ENCODE measurements at regions not wholly inside any gene's neighbourhood (a gene's known extent, or its start where the extent isn't known, plus 50 kb on each side); places are given as distances from the start of the nearest gene placed in this dataset.

DNA sequence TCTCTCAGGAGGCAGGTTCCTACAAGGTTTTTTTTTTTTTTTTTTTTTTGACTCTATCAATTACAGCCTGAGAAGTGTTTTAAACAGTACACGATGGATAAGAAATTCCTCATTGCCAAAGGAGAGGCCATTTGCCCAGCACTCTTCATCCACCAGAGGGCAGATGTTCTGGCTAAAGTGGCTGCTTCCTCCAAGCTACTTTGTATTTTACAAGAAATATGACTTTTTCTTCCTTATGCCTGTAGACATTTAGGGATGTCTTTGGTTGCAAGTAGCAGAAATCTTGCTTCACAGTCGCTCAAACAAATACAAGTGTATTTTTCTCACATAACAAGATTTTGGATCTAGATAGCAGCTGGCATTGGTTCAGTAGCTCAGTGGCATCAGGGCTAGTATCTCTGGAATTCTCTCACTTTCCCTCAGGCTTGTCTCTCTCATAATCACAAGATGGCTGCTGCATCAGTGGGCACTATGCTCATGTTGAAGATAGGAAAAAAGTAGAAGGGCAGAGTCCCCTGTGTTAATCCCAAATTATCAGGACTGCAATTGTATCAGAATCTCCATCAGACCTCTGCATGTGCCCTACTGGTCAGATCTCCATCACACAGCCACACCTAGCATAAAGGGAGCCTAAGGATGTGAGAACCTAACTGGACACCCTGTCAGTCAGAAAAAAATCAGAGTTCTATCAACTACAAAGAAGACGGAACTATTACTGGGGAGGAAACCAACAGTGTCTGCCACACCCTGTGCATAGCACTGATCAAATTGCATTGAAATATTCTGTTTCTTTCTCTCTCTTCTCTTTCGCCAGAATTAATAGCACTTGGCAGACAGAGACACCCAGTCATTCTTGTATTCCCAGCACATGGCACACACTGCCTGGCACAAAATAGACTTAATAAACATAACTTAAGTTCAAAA is 138.9 kb upstream of the COL8A1 start:
- DNase-seq, result no peak

DNA sequence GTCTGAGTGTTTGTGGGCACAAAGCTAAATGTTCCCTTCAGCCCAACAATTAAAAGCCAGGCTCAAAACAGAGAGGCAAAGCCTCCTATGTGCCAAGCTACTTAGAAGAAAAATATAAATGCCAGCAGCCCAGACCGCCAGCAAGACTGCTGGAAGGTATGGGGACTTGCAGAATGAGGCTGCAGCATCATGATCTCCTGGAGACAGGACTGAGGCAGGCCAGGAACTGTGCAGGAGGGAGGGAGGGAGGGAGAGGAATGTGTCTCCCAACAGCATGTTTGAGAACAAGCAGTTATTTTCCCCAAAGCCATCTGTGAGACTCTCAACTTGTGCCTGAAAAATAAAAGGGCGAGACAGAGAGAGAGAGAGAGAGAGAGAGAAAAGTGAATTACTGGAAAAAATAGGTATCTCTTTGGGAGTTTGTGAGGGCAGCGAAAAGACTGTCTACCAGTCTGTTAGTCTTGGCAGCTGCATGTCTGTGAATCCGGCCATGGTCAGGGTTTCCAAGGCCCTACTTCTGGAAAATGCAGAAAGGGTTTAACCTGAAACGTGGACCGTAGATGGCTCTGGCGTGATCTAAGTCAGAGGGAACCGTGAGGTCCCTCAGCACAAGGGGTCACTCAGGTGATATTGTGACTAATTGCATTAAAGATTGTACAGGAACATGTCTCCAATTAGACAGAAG is 139.7 kb upstream of the COL8A1 start:
- no peak for DNase-seq

DNA sequence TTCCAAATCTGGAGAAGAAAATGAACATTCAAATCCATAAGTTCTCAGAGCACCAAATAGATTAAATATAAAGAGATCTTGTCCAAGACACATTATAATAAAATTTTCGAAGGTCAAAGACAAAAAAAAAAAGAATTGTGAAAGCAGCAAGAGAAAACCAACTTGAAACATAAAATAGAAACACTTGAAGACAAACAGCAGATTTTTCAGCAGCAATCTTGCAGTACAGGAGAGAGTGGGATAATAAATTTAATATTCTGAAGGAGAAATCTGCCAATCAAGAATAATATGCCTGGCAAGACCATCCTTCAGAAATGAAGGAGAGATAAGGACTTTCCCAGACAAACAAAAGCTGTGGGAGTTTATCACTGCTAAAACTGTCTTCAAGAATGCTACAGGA is 150.5 kb upstream of the COL8A1 start:
- no peak for DNase-seq

DNA sequence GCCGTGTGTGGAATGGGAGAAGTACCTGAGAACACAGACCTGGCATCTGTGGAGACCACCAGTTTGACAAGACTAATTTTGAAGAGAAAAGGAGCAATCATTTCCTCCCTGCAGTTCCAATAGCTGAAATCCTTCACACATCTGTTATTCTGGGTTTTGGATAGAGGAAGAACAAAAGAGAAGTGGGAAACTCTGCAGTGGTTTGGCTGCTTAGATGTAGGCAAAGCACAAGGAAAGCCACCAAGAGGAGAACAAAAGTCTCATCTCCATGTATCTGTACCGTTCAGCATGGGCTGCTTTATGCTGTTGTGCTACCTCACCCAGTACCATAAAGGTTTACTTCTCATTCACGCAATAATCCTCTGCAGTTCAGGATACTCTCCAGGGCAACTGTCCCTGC is 153.1 kb upstream of the COL8A1 start:
- DNase-seq, result no peak

DNA sequence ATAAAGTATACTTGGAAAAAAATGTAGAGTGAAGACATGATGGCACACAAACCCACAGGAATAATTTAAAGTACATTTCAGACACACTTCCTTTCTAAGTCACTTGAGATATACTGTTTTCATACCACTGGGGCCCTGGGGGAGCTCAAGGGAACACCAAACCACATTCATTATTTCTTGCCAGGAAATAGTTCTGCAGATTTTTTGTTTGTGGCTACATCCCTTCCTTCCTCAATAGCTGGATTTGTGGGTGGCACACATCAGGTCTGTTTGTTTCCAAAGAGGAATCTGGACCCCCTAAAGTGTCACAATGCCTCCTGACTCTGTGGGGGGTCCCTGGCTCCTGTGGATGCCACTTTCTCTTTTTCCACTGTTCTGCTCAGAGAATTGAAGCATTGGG is 153.5 kb upstream of the COL8A1 start:
- DNase-seq, result no peak

DNA sequence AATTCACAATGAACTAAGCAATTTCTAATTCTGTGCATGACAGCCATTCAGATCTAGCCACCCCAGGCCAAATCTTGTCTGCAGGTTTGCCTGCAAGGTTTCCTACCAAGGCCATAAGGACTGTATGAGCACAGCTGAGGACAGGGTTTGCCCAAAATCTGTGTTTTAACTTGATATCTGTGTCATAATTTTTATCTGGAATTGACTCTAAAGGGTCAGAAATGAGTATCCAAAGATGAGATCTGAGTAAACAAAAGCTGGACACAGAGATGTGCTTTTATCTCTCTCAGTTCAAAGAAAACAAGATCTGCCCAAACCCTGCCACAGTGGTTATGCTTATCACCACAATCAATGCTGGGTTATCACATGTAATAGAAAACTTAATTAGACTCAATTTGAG is 154.6 kb upstream of the COL8A1 start:
- no peak for DNase-seq

DNA sequence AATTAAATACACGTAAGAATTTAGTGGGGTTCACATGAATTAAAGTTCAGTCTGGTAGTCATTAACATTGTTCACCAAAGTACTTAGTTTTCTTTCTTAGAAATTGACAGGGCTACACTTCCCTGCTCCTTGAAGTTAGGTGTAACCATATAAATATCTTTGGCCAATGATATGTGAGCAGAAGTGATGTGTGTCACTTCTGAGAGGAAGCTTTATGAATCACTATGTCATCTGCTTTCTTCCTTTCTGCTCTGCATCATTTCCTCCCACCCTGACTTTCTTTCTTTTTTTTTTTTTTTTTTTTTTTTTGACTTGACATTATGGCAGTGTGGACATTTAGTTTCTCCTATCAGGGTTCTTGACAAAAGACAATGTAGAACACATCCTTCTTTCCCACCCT is 156.2 kb upstream of the COL8A1 start:
- no peak for DNase-seq

DNA sequence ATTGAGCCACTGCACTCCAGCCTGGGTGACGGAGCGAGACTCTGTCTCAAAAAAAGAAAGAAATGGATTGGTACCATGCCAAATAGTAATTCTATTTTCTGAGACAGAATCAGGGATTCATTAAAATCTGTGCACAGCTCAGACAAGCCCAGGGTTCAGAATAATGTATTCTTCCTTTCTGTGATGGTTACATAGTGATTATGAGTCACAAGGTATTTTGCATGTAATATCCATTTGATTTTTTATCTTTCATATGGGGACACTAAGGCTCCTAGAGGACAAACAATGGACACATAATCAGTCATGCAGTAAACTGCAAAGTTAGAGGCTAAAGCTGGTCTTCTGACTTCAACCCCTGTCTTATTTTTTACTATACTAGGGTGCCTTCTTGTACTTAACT is 156.8 kb upstream of the COL8A1 start:
- DNase-seq, result no peak

DNA sequence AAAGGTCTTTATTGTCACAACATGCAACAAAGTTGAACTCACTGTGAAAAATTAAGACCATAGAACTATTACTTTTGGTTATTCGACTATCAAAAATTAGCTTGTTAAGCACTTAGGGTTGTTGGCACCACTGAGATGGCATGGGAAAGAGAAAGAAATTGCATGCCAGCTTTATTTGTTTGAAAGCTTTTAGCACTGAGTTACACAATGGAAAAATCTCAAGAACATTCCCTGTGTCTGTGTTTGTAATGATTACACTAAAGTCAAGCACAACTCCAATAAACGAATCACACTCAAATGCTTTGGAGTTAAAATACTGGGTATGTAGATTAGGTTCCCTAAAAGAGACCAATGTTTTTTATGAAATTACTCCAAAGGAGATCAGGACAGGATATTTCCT is 158.6 kb upstream of the COL8A1 start:
- DNase-seq, result no peak

DNA sequence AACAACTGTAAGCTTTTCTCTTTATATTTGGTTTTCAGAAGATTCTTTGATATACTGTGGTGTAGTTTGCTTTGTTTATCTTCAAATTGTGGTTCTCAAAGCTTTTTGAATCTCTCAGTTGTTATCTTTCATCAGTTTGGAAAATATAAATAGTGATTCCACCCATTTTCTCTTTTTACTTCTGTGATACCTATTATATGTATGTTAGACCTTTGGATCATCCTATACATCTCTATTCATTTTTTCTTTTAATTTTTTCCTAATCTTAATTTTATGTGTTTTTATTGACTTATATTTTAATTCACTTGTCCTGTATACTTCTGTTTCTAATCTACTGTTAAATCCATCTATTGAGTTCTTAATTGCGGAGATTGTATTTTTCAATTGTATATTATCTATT is 160.7 kb upstream of the COL8A1 start:
- DNase-seq, result no peak

DNA sequence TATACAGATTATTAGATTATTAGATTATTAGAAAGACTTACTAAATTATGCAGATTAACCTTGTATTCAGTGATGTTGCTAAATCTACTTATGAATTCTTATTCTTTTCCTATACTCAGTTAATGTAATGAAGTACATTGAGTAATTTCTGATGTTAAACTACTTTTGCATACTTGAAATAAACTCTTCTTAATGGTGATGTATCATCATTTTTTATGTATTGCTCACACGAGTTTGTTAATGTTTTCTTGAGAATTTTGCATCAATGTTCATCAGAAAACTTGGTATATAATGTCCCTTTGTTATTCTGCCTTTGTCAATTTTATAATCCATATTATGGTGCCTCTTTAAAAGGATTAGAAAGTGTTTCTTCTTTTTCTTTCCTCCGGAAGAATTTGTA is 163.2 kb upstream of the COL8A1 start:
- DNase-seq, result no peak

DNA sequence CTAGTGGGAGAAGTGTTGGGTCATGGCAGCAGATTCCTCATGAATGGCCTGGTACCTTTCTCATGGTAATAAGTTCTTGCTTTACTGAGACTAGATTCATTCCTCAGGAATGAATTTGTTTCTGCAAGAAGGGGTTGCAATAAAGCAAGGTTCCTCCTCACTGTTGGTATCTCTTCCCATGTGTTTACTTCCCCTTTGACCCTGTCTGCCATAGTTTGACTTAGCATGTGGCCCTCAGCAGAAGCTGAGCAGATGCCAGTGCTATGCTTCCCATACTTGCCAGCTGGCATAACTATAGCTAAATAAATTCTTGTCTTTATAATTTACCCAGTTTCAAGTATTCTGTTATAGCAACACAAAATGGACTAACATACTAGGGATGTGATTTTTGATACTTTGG is 163.6 kb upstream of the COL8A1 start:
- no peak for DNase-seq

DNA sequence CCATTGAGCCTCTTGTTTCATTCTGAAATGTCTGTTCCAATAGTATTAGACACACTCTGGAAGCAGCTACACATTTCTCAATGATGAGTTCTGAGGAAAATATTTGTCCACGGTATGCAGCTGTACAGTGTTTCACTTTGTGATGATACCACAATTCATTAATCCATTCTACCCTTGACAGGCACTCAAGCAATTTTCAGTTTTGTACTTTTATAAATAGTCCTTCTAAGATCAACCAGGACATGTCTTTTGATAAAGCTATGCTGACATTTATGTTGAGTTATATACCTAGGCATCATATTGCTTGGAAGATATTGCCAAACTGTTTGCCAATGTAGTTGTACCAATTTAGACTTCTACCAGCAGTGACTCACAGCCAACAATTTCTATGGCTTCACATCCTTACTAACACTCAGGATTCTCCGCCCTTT is 165.1 kb upstream of the COL8A1 start:
- DNase-seq, result no peak

DNA sequence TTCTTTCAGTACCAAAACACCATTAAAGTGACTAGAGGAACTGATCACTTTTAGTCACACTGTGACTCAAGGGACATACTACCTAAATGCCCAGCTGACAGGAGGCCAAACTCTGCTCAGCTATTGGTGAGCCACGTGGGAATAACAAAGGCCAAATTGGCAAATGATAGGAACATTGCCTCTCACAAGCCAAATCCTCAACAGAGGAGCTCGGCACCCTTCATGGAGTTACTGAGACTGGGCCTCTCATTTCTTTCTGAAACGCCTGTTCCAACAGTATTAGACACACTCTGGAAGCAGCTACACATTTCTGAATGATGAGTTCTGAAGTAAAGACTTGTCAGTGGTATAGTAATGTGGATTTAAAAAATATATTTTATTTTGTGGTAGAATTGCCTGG is 166.0 kb upstream of the COL8A1 start:
- DNase-seq, result no peak

DNA sequence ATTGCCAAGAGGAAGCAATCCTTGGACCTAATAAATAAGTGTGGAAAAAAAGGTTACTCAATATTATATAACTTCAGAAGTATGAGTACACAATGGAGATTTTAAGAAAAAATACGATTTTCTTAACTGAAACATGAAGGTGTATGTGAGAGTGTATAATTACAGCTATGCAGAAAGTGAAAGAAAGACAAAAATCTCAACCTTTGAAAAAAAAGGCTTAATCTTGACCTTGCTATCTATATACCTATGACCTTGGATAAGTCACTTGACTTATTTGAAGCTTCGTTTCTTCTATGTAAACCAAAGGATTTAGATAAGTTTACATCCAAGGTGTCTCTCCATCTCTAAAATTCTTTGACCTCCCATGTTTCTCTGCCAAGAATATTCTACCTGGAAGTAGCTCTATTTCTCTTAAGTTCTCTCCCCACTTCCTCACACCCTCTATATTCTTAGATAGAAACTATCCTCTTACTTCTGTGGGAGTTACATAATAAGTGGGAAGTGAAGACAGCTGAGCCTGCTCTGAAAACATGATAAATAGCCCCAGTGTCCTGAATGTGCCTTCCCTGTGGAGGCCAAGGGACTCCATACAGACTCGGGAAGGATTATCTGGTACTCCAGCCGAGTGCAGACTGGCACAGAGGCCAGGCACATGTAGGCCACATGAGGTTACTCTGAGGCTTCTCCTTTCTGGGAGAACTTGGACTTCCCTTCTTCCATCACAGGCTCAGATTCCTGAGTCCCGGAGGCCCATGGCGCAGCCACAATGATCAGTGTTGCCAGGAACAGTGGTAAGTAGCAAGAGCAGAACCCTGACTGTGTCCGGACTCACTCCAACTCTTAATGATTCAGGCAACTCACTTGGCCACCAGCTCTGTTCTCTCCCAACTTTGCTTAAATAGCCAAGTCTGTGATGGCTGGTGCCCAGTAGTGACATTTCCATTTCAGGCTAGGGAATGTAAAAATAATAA is 166.8 kb upstream of the COL8A1 start:
- no peak for DNase-seq

DNA sequence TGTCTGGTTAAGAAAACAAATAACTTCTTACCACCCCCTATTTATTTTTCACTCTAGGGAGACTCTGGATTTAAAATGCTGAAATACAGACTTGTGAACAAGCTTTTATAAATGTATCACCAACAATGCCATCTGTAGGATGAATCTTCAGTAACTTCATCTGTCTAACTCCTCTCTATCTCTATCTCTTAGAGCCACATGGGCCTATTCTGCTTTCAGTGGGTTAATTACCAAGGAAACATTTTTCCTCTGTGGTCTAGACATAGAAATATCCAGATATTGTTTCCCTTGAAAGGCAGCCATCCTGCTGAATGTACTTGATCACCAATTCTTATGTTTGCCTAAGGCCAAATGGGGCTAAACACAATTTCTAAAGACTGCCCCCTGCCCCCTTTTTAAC is 167.6 kb upstream of the COL8A1 start:
- DNase-seq, result no peak

DNA sequence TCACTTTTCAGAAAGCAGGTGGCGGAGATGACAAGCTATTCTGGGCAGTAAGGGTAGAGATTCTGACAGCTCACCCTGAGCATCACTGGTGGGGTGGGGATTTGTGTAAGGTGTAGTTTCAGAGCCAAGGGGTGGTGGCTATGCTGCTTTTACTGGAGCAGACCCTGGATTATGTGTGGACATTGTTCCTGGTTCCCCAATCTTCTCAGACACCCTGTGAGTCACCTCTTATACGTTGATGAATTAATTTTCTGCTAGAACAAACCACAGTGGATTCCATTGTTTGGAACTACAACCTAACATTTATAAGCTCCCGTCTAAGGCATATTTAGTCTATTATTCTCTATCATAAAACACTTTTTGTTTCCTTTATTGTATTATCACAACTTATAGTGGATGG is 169.5 kb upstream of the COL8A1 start:
- no peak for DNase-seq

DNA sequence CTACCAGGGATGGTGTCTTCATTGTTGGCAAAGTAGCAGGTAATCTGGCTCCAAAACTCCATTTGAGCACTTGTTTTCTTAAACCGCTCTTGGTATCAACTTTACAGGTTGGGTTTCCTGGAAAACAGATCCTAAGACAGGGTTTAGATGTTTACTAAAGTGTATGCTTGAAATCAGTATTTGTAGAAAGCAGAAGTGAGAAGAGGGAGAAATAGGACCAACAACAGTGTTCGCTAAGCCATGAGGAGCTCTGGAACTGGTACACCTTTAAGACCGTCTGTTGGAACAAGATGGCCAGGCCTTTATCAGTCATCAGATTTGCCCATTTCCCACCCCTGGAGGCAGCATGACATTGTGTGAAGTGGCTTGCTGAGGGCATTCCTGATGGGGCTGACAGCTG is 171.0 kb upstream of the COL8A1 start:
- DNase-seq, result no peak

DNA sequence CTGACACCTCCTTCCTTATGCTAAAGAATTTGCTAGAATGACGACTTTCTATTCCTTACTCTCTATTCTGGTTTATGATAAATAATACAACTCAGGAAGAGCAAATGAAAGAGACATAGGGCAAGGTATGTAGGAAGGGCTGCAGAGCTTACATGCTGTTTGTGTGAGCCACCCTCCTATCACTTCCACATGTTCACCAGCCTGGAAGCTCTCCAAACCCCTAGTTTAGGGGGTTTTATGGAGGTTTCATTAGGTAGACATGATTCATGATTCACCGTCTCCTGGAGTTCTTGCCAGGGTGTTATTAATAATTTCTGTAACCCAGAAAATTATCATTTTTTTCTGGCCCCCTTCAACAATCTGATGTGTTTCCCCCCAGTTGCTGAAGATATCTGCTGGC is 172.1 kb upstream of the COL8A1 start:
- no peak for DNase-seq

DNA sequence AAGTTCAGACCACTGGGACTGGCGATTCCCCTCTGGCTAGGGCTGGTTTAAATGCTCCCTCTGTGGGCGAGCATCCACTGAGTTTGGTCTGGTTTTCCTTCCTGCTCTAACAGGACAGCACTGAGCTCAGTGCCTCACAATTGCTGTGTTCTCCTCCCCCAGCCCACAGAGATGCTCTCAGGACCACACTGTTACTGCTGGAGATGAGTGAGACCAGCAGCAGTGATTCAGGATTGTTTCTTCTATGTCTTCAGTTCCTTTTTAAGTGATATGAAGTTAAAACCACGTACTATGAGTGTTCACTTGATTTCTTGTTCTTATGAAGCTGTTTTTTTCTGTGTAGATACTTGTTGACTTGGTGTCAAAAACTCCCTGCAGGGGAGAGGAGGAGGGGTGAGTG is 180.4 kb upstream of the COL8A1 start:
- no peak for DNase-seq

DNA sequence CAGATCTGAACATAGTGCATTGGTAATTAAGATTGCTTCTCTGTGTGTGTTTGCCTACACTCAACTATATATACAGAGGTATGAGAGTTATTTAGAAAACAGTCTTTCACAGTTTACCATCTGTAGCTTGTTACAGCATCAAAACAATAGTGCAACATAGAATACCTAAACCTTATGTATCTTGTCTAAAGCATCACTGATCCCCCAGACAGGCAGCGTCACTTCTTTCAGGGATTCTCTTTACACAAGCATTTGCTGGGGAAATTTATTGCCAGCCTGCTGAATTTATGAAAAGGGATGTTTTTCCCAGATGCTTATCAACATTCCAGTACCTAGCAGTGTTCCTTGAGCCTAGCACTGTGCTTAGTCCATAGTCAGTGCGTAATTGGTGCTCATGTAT is 195.8 kb upstream of the COL8A1 start:
- no peak for DNase-seq

DNA sequence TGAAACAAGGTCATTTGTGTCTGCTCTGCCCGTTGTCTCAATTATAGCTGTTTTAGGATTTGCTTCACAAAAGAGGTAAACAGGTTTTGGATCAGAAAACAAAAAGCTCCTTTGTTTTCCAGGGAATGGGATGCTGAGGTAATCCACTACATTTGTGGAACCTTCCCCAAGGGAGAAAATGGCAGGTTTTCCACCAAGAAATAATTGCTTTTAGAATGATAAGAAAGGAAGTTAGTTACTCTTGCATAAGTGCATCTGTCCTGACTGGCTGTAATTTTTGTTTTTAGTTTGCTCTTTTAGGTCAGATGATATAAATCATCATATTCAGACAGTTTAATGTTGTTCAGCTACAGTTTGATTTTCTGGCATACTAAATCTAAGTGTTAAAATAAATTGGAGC is 198.5 kb upstream of the COL8A1 start:
- no peak for DNase-seq

DNA sequence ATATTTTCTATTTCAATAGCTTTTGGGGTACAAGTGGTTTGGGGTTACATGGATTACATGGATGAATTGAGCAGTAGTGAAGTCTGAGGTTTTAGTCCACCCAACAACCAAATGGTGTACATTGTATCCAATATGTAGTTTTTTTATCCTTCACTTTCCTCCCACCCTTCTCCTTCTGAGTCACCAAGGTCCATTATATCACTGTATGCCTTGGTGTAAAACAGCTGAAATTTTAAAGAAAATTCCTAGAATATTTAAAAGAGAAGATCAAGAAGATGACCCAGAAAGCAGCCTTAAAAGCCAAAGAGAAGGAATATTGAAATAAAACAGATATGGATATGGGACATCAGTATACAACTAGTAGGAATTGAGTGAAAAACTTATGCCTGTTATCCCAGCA is 204.2 kb upstream of the COL8A1 start:
- DNase-seq, result no peak
